Panc1 (cell line): ENCODE measurements at regions not wholly inside any gene's neighbourhood (a gene's known extent, or its start where the extent isn't known, plus 50 kb on each side); places are given as distances from the start of the nearest gene placed in this dataset.

ENCODE experiments used
- POLR2AphosphoS5 ChIP-seq: IDR thresholded peaks from 2 replicates; pipeline ENCODE4 v1.6.1; 2012; ENCODE audit warnings: mild to moderate bottlenecking, low read depth, low read length, moderate library complexity
- SIN3A ChIP-seq: IDR thresholded peaks from 2 replicates; pipeline ENCODE4 v1.6.1; 2012; ENCODE audit warnings: low read depth, mild to moderate bottlenecking, low read length, moderate library complexity, borderline replicate concordance; ENCODE audit not compliant: insufficient read depth
- TF ChIP-seq, protein P1 (sequence below): fragments of 450-650 bp; IDR thresholded peaks from 2 replicates; pipeline ENCODE4 v1.5.1; 2017; ENCODE audit warnings: mild to moderate bottlenecking
- TF ChIP-seq, protein P2 (sequence below), 2 experiments: IDR thresholded peaks; 2 replicates each; pipeline ENCODE4 v1.6.1; 2011 to 2012; ENCODE audit warnings: low read depth in 2 of 2, control low read depth in 1 of 2, low read length in 1 of 2, mild to moderate bottlenecking in 1 of 2, moderate library complexity in 1 of 2; ENCODE audit not compliant: insufficient read depth in 1 of 2

- TF ChIP-seq, protein P1, sequence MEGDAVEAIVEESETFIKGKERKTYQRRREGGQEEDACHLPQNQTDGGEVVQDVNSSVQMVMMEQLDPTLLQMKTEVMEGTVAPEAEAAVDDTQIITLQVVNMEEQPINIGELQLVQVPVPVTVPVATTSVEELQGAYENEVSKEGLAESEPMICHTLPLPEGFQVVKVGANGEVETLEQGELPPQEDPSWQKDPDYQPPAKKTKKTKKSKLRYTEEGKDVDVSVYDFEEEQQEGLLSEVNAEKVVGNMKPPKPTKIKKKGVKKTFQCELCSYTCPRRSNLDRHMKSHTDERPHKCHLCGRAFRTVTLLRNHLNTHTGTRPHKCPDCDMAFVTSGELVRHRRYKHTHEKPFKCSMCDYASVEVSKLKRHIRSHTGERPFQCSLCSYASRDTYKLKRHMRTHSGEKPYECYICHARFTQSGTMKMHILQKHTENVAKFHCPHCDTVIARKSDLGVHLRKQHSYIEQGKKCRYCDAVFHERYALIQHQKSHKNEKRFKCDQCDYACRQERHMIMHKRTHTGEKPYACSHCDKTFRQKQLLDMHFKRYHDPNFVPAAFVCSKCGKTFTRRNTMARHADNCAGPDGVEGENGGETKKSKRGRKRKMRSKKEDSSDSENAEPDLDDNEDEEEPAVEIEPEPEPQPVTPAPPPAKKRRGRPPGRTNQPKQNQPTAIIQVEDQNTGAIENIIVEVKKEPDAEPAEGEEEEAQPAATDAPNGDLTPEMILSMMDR: no peak
- TF ChIP-seq SIN3A (no peak), POLR2AphosphoS5 (no peak)
- TF ChIP-seq, protein P2, sequence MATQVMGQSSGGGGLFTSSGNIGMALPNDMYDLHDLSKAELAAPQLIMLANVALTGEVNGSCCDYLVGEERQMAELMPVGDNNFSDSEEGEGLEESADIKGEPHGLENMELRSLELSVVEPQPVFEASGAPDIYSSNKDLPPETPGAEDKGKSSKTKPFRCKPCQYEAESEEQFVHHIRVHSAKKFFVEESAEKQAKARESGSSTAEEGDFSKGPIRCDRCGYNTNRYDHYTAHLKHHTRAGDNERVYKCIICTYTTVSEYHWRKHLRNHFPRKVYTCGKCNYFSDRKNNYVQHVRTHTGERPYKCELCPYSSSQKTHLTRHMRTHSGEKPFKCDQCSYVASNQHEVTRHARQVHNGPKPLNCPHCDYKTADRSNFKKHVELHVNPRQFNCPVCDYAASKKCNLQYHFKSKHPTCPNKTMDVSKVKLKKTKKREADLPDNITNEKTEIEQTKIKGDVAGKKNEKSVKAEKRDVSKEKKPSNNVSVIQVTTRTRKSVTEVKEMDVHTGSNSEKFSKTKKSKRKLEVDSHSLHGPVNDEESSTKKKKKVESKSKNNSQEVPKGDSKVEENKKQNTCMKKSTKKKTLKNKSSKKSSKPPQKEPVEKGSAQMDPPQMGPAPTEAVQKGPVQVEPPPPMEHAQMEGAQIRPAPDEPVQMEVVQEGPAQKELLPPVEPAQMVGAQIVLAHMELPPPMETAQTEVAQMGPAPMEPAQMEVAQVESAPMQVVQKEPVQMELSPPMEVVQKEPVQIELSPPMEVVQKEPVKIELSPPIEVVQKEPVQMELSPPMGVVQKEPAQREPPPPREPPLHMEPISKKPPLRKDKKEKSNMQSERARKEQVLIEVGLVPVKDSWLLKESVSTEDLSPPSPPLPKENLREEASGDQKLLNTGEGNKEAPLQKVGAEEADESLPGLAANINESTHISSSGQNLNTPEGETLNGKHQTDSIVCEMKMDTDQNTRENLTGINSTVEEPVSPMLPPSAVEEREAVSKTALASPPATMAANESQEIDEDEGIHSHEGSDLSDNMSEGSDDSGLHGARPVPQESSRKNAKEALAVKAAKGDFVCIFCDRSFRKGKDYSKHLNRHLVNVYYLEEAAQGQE (IDR thresholded peaks at IDR 0.05; ENCODE audit: insufficient read depth in 1 of 2, low read depth in 2 of 2, low read length in 1 of 2): no peak
Observed at GRCh38 chr2:16203069-16203468, 262.7 kb downstream of the MYCN start.
